ENCODE measurements at regions not wholly inside any gene's neighbourhood (a gene's known extent, or its start where the extent isn't known, plus 50 kb on each side); places are given as distances from the start of the nearest gene placed in this dataset.

GRCh38 chr3:101155825-101156224, 162.6 kb upstream of the ABI3BP start:
- no peak overlapping the region for H3K9ac ChIP-seq (ENCODE audit: low read depth, low read length)
- H3K4me1 ChIP-seq (ENCODE audit: control insufficient read depth, insufficient read depth, low read length): peaks cover 8% of the 10 kb centered on the region
- H3K4me3 ChIP-seq (ENCODE audit: low read length): no peak overlapping the region
- H3K27me3 ChIP-seq (ENCODE audit: control insufficient read depth, insufficient read depth, low read length): no peaks in the 10 kb centered on the region
- no peaks in the 10 kb centered on the region for H3K9me3 ChIP-seq (replicated peaks; ENCODE audit: low read length)
- no peaks in the 10 kb centered on the region for H3K36me3 ChIP-seq (ENCODE audit: insufficient read depth, low read length)
- no peak overlapping the region for H3K4me2 ChIP-seq (ENCODE audit: low read length)

- Histone ChIP-seq H3K9ac (ENCODE audit: low read depth, low read length) (no peak overlapping the region), H3K9me3 (replicated peaks; ENCODE audit: low read length) (no peaks in the 10 kb centered on the region), H3K4me1 (ENCODE audit: control insufficient read depth, insufficient read depth, low read length) (no peaks in the 10 kb centered on the region), H3K36me3 (ENCODE audit: insufficient read depth, low read length) (no peaks in the 10 kb centered on the region), H3K4me3 (ENCODE audit: low read length) (no peak overlapping the region), H3K4me2 (ENCODE audit: low read length) (no peak overlapping the region), H3K27me3 (ENCODE audit: control insufficient read depth, insufficient read depth, low read length) (no peaks in the 10 kb centered on the region)
These were observed 161.2 kb upstream of the ABI3BP start for GRCh38 chr3:101154401-101154800.

GRCh38 chr3:101151286-101151913, 158.2 kb upstream of the ABI3BP start:
- Histone ChIP-seq H3K27me3 (ENCODE audit: control insufficient read depth, insufficient read depth, low read length) (no peaks in the 10 kb centered on the region), H3K4me1 (ENCODE audit: control insufficient read depth, insufficient read depth, low read length) (no peaks in the 10 kb centered on the region), H3K4me2 (ENCODE audit: low read length) (no peak overlapping the region), H3K36me3 (ENCODE audit: insufficient read depth, low read length) (no peaks in the 10 kb centered on the region), H3K9ac (ENCODE audit: low read depth, low read length) (no peak overlapping the region), H3K4me3 (ENCODE audit: low read length) (no peak overlapping the region), H3K9me3 (replicated peaks; ENCODE audit: low read length) (no peaks in the 10 kb centered on the region)

- H3K9ac ChIP-seq (ENCODE audit: low read depth, low read length): no peak overlapping the region
- H3K36me3 ChIP-seq (ENCODE audit: insufficient read depth, low read length): no peaks in the 10 kb centered on the region
- H3K27me3 ChIP-seq (ENCODE audit: control insufficient read depth, insufficient read depth, low read length): no peaks in the 10 kb centered on the region
- H3K4me2 ChIP-seq (ENCODE audit: low read length): no peak overlapping the region
- no peaks in the 10 kb centered on the region for H3K4me1 ChIP-seq (ENCODE audit: control insufficient read depth, insufficient read depth, low read length)
- no peaks in the 10 kb centered on the region for H3K9me3 ChIP-seq (replicated peaks; ENCODE audit: low read length)
- no peak overlapping the region for H3K4me3 ChIP-seq (ENCODE audit: low read length)
These were observed 157.3 kb upstream of the ABI3BP start for GRCh38 chr3:101150504-101150903.

GRCh38 chr3:101149707-101150106, 156.5 kb upstream of the ABI3BP start:
- Histone ChIP-seq H3K9me3 (replicated peaks; ENCODE audit: low read length) (no peaks in the 10 kb centered on the region), H3K4me2 (ENCODE audit: low read length) (no peak overlapping the region), H3K36me3 (ENCODE audit: insufficient read depth, low read length) (no peaks in the 10 kb centered on the region), H3K4me3 (ENCODE audit: low read length) (no peak overlapping the region), H3K27me3 (ENCODE audit: control insufficient read depth, insufficient read depth, low read length) (no peaks in the 10 kb centered on the region), H3K4me1 (ENCODE audit: control insufficient read depth, insufficient read depth, low read length) (no peaks in the 10 kb centered on the region), H3K9ac (ENCODE audit: low read depth, low read length) (no peak overlapping the region)

GRCh38 chr3:101149251-101149650, 156.0 kb upstream of the ABI3BP start:
- no peaks in the 10 kb centered on the region for H3K27me3 ChIP-seq (ENCODE audit: control insufficient read depth, insufficient read depth, low read length)
- H3K36me3 ChIP-seq (ENCODE audit: insufficient read depth, low read length): no peaks in the 10 kb centered on the region
- no peak overlapping the region for H3K9ac ChIP-seq (ENCODE audit: low read depth, low read length)
- no peak overlapping the region for H3K4me2 ChIP-seq (ENCODE audit: low read length)
- H3K4me1 ChIP-seq (ENCODE audit: control insufficient read depth, insufficient read depth, low read length): no peaks in the 10 kb centered on the region
- no peaks in the 10 kb centered on the region for H3K9me3 ChIP-seq (replicated peaks; ENCODE audit: low read length)
- H3K4me3 ChIP-seq (ENCODE audit: low read length): no peak overlapping the region

GRCh38 chr3:101148001-101148400, 154.8 kb upstream of the ABI3BP start:
- Histone ChIP-seq H3K9me3 (replicated peaks; ENCODE audit: low read length) (no peaks in the 10 kb centered on the region), H3K36me3 (ENCODE audit: insufficient read depth, low read length) (no peaks in the 10 kb centered on the region), H3K4me2 (ENCODE audit: low read length) (no peak overlapping the region), H3K27me3 (ENCODE audit: control insufficient read depth, insufficient read depth, low read length) (no peaks in the 10 kb centered on the region), H3K9ac (ENCODE audit: low read depth, low read length) (no peak overlapping the region), H3K4me1 (ENCODE audit: control insufficient read depth, insufficient read depth, low read length) (no peaks in the 10 kb centered on the region), H3K4me3 (ENCODE audit: low read length) (no peak overlapping the region)

- H3K9me3 ChIP-seq (replicated peaks; ENCODE audit: low read length): no peaks in the 10 kb centered on the region
- H3K27me3 ChIP-seq (ENCODE audit: control insufficient read depth, insufficient read depth, low read length): no peaks in the 10 kb centered on the region
- H3K4me2 ChIP-seq (ENCODE audit: low read length): no peak overlapping the region
- no peaks in the 10 kb centered on the region for H3K4me1 ChIP-seq (ENCODE audit: control insufficient read depth, insufficient read depth, low read length)
- no peak overlapping the region for H3K4me3 ChIP-seq (ENCODE audit: low read length)
- no peaks in the 10 kb centered on the region for H3K36me3 ChIP-seq (ENCODE audit: insufficient read depth, low read length)
- H3K9ac ChIP-seq (ENCODE audit: low read depth, low read length): no peak overlapping the region
These were observed 153.7 kb upstream of the ABI3BP start for GRCh38 chr3:101146946-101147345.

- Histone ChIP-seq H3K9ac (ENCODE audit: low read depth, low read length) (no peak overlapping the region), H3K4me1 (ENCODE audit: control insufficient read depth, insufficient read depth, low read length) (no peaks in the 10 kb centered on the region), H3K4me3 (ENCODE audit: low read length) (no peak overlapping the region), H3K36me3 (ENCODE audit: insufficient read depth, low read length) (no peaks in the 10 kb centered on the region), H3K4me2 (ENCODE audit: low read length) (no peak overlapping the region), H3K27me3 (ENCODE audit: control insufficient read depth, insufficient read depth, low read length) (no peaks in the 10 kb centered on the region), H3K9me3 (replicated peaks; ENCODE audit: low read length) (no peaks in the 10 kb centered on the region)
These were observed 150.9 kb upstream of the ABI3BP start for GRCh38 chr3:101144105-101144504.

- H3K4me2 ChIP-seq (ENCODE audit: low read length): no peak overlapping the region
- H3K9ac ChIP-seq (ENCODE audit: low read depth, low read length): no peak overlapping the region
- H3K36me3 ChIP-seq (ENCODE audit: insufficient read depth, low read length): no peaks in the 10 kb centered on the region
- no peaks in the 10 kb centered on the region for H3K27me3 ChIP-seq (ENCODE audit: control insufficient read depth, insufficient read depth, low read length)
- H3K9me3 ChIP-seq (replicated peaks; ENCODE audit: low read length): no peaks in the 10 kb centered on the region
- no peaks in the 10 kb centered on the region for H3K4me1 ChIP-seq (ENCODE audit: control insufficient read depth, insufficient read depth, low read length)
- H3K4me3 ChIP-seq (ENCODE audit: low read length): no peak overlapping the region
These were observed 149.8 kb upstream of the ABI3BP start for GRCh38 chr3:101143012-101143411.

GRCh38 chr3:101142160-101142559, 148.9 kb upstream of the ABI3BP start:
- Histone ChIP-seq H3K27me3 (ENCODE audit: control insufficient read depth, insufficient read depth, low read length) (no peaks in the 10 kb centered on the region), H3K9me3 (replicated peaks; ENCODE audit: low read length) (no peaks in the 10 kb centered on the region), H3K36me3 (ENCODE audit: insufficient read depth, low read length) (no peaks in the 10 kb centered on the region), H3K4me1 (ENCODE audit: control insufficient read depth, insufficient read depth, low read length) (no peaks in the 10 kb centered on the region), H3K4me3 (ENCODE audit: low read length) (no peak overlapping the region), H3K4me2 (ENCODE audit: low read length) (no peak overlapping the region), H3K9ac (ENCODE audit: low read depth, low read length) (no peak overlapping the region)

- H3K9me3 ChIP-seq (replicated peaks; ENCODE audit: low read length): no peaks in the 10 kb centered on the region
- H3K4me3 ChIP-seq (ENCODE audit: low read length): no peak overlapping the region
- H3K4me2 ChIP-seq (ENCODE audit: low read length): no peak overlapping the region
- H3K36me3 ChIP-seq (ENCODE audit: insufficient read depth, low read length): no peaks in the 10 kb centered on the region
- H3K4me1 ChIP-seq (ENCODE audit: control insufficient read depth, insufficient read depth, low read length): no peaks in the 10 kb centered on the region
- H3K9ac ChIP-seq (ENCODE audit: low read depth, low read length): no peak overlapping the region
- H3K27me3 ChIP-seq (ENCODE audit: control insufficient read depth, insufficient read depth, low read length): no peaks in the 10 kb centered on the region
These were observed 147.9 kb upstream of the ABI3BP start for GRCh38 chr3:101141135-101141534.

Data from skeletal muscle satellite cell (primary cell).